Neural progenitor cell (in vitro differentiated cells): ENCODE measurements at regions not wholly inside any gene's neighbourhood (a gene's known extent, or its start where the extent isn't known, plus 50 kb on each side); places are given as distances from the start of the nearest gene placed in this dataset.

Experiments used
- EZH2 ChIP-seq: fragments of 200-600 bp; sonication (generic); IDR thresholded peaks from 2 replicates; pipeline ENCODE4 v1.6.1; 2017; ENCODE audit warnings: antibody characterized with exemption, mild to moderate bottlenecking, moderate library complexity
- EZH2phosphoT487 ChIP-seq: fragments of 200-600 bp; sonication (generic); IDR thresholded peaks from 2 replicates; pipeline ENCODE4 v1.6.1; 2017; ENCODE audit warnings: antibody characterized with exemption
- TF ChIP-seq, protein P1 (sequence below): fragments of 200-600 bp; sonication (generic); IDR thresholded peaks from 2 replicates; pipeline ENCODE4 v1.5.1; 2017; ENCODE audit warnings: antibody characterized with exemption, mild to moderate bottlenecking

DNA sequence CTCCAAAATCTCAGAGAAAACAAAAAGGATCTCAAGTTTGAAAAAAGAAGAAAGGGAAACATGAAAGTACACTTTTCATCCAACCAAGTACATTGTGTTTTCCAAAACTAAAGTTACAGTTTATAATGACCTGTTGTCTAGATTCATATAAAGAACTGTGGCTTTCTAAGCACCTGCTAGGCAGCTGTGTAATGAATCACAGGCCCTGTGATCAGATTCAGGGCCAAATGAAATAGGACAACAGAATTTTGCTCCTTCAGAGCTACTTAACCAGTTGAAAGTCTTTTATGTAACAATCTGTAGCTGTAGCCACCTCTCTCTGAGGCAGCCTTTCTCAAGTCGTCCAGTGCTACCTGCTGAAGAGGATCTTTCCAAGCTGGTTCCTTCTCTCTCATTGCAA, 960.0 kb upstream of the RAG2 start:
- TF ChIP-seq EZH2phosphoT487 (no peak), EZH2 (no peak)
- TF ChIP-seq, protein P1, sequence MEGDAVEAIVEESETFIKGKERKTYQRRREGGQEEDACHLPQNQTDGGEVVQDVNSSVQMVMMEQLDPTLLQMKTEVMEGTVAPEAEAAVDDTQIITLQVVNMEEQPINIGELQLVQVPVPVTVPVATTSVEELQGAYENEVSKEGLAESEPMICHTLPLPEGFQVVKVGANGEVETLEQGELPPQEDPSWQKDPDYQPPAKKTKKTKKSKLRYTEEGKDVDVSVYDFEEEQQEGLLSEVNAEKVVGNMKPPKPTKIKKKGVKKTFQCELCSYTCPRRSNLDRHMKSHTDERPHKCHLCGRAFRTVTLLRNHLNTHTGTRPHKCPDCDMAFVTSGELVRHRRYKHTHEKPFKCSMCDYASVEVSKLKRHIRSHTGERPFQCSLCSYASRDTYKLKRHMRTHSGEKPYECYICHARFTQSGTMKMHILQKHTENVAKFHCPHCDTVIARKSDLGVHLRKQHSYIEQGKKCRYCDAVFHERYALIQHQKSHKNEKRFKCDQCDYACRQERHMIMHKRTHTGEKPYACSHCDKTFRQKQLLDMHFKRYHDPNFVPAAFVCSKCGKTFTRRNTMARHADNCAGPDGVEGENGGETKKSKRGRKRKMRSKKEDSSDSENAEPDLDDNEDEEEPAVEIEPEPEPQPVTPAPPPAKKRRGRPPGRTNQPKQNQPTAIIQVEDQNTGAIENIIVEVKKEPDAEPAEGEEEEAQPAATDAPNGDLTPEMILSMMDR = no peak
